GM12878 (cell line): ENCODE measurements at regions not wholly inside any gene's neighbourhood (a gene's known extent, or its start where the extent isn't known, plus 50 kb on each side); places are given as distances from the start of the nearest gene placed in this dataset.

ENCODE experiments used
- CHD1 ChIP-seq: IDR thresholded peaks from 2 replicates; pipeline ENCODE4 v1.6.1; 2012; ENCODE audit warnings: low read depth, low read length, improper control_type of control experiment
- EZH2 ChIP-seq: IDR thresholded peaks from 2 replicates; pipeline ENCODE4 v1.6.1; 2012; ENCODE audit warnings: low read depth, mild to moderate bottlenecking, control low read depth, inconsistent platforms, low read length, borderline replicate concordance; ENCODE audit not compliant: control insufficient read depth
- HCFC1 ChIP-seq: fragments of 150-350 bp; IDR thresholded peaks from 2 replicates; pipeline ENCODE4 v1.6.1; 2014; ENCODE audit warnings: low read length
- MTA3 ChIP-seq: IDR thresholded peaks from 2 replicates; pipeline ENCODE4 v1.6.1; 2012; ENCODE audit warnings: low read length, inconsistent platforms, borderline replicate concordance
- POLR2A ChIP-seq: IDR thresholded peaks from 2 replicates; pipeline ENCODE4 v1.6.1; 2011; ENCODE audit warnings: low read depth, mild to moderate bottlenecking, low read length
- RBBP5 ChIP-seq: fragments of 200-600 bp; sonication (generic); conservative IDR thresholded peaks from 2 replicates; pipeline ENCODE4 v1.6.1; 2016
- RELA ChIP-seq: fragments of 450-650 bp; IDR thresholded peaks from 2 replicates; pipeline ENCODE4 v1.8.0; 2014; ENCODE audit warnings: borderline replicate concordance; ENCODE audit not compliant: partially characterized antibody
- SREBF2 ChIP-seq: IDR thresholded peaks from 2 replicates; pipeline ENCODE4 v1.6.1; 2012; ENCODE audit warnings: mild to moderate bottlenecking, low read length
- STAT1 ChIP-seq: fragments of 450-650 bp; conservative IDR thresholded peaks from 2 replicates; pipeline ENCODE4 v1.6.1; 2014; ENCODE audit warnings: antibody characterized with exemption, mild to moderate bottlenecking
- TAF1 ChIP-seq: IDR thresholded peaks from 2 replicates; pipeline ENCODE4 v1.6.1; 2011; ENCODE audit warnings: mild to moderate bottlenecking, low read depth, low read length, borderline replicate concordance
- TF ChIP-seq, protein P1 (sequence below), 3 experiments: IDR thresholded peaks in 2 of 3; conservative IDR thresholded peaks in 1 of 3; 2 replicates each; pipeline ENCODE4 v1.5.1; 2011; ENCODE audit warnings: low read depth in 3 of 3, low read length in 3 of 3, mild to moderate bottlenecking in 3 of 3, control low read depth in 2 of 3, moderate library complexity in 2 of 3, inconsistent platforms in 1 of 3, mixed read lengths in 1 of 3; ENCODE audit not compliant: control insufficient read depth in 2 of 3, insufficient read depth in 1 of 3; ENCODE audit errors: extremely low read depth in 1 of 3

- no peak for TF ChIP-seq TAF1
- no peak for TF ChIP-seq STAT1
- no peak for TF ChIP-seq EZH2
- TF ChIP-seq RBBP5, result no peak
- no peak for TF ChIP-seq SREBF2
- TF ChIP-seq, protein P1, sequence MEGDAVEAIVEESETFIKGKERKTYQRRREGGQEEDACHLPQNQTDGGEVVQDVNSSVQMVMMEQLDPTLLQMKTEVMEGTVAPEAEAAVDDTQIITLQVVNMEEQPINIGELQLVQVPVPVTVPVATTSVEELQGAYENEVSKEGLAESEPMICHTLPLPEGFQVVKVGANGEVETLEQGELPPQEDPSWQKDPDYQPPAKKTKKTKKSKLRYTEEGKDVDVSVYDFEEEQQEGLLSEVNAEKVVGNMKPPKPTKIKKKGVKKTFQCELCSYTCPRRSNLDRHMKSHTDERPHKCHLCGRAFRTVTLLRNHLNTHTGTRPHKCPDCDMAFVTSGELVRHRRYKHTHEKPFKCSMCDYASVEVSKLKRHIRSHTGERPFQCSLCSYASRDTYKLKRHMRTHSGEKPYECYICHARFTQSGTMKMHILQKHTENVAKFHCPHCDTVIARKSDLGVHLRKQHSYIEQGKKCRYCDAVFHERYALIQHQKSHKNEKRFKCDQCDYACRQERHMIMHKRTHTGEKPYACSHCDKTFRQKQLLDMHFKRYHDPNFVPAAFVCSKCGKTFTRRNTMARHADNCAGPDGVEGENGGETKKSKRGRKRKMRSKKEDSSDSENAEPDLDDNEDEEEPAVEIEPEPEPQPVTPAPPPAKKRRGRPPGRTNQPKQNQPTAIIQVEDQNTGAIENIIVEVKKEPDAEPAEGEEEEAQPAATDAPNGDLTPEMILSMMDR (IDR thresholded peaks at IDR 0.05 in 2 of 3, conservative IDR thresholded peaks at IDR 0.05 in 1 of 3; ENCODE audit: control insufficient read depth in 2 of 3, extremely low read depth in 1 of 3, insufficient read depth in 1 of 3, low read depth in 3 of 3, low read length in 3 of 3), result no peak
- TF ChIP-seq HCFC1, result no peak
- TF ChIP-seq POLR2A, result no peak
- no peak for TF ChIP-seq CHD1
- TF ChIP-seq RELA, result no peak
- TF ChIP-seq MTA3, result no peak
These were observed 1206.5 kb upstream of the FLRT2 start for GRCh38 chr14:84323450-84323849.
